B cell (primary cell): ENCODE measurements at regions not wholly inside any gene's neighbourhood (a gene's known extent, or its start where the extent isn't known, plus 50 kb on each side); places are given as distances from the start of the nearest gene placed in this dataset.

Experiments used
- ATAC-seq: fragments of 200-7000 bp; cut with Tn5 transposase; one replicate; pipeline ENCODE4 v1.10.0; 2021; ENCODE audit warnings: low read depth, mild to moderate bottlenecking, moderate number of reproducible peaks, moderate library complexity
- CTCF ChIA-PET: fragments of 350-600 bp; sonication (Branson Sonifier 250); formaldehyde crosslinking; loops from one replicate; lab custom pipeline; 2021; ENCODE audit warnings: antibody characterized with exemption, inconsistent platforms; lab: Charles Lee
- POLR2A ChIA-PET: fragments of 350-600 bp; sonication (Branson Sonifier 250); formaldehyde crosslinking; loops from one replicate; lab custom pipeline; 2021; ENCODE audit warnings: antibody characterized with exemption; lab: Charles Lee
- DNase-seq: peaks from one replicate; pipeline ENCODE4 v3.0.0; 2013
- H2AFZ ChIP-seq: 2 replicates; pipeline ENCODE4 v1.6.1; 2012; ENCODE audit warnings: mild to moderate bottlenecking, low read depth, low read length; ENCODE audit not compliant: insufficient read depth, poor library complexity, severe bottlenecking
- H3K27ac ChIP-seq, 2 donors: 1 replicate in 1 of 2; 2 replicates in 1 of 2; pipeline ENCODE4 v1.5.1; 2012 to 2013; ENCODE audit warnings: low read length in 2 of 2, mild to moderate bottlenecking in 2 of 2, moderate library complexity in 1 of 2
- H3K27me3 ChIP-seq, 4 experiments: fragments of 200-600 bp in 1 of 4; sonication (generic) in 1 of 4; replicated peaks in 1 of 4; 1 replicate in 2 of 4; 2 replicates in 2 of 4; pipeline versions ENCODE4 v1.6.1 to v1.7.0; 2013 to 2016; ENCODE audit warnings: low read length in 3 of 4, mild to moderate bottlenecking in 2 of 4, mixed read lengths in 1 of 4, moderate library complexity in 1 of 4; ENCODE audit not compliant: insufficient read depth in 4 of 4, control insufficient read depth in 3 of 4; ENCODE audit errors: control extremely low read depth in 1 of 4
- H3K36me3 ChIP-seq, 2 experiments: replicated peaks in 1 of 2; 1 replicate in 1 of 2; 2 replicates in 1 of 2; pipeline versions ENCODE4 v1.6.1 to v1.7.1; 2013; ENCODE audit warnings: low read length in 1 of 2; ENCODE audit not compliant: insufficient read depth in 2 of 2, control insufficient read depth in 1 of 2; ENCODE audit errors: control extremely low read depth in 1 of 2, extremely low read depth in 1 of 2
- H3K4me1 ChIP-seq, 2 donors: fragments of 200-600 bp in 1 of 2; sonication (generic) in 1 of 2; 1 replicate in 1 of 2; 2 replicates in 1 of 2; pipeline versions ENCODE4 v1.5.1 to v1.6.1; 2013 to 2017; ENCODE audit warnings: low read length in 2 of 2; ENCODE audit not compliant: control insufficient read depth in 2 of 2, insufficient read depth in 2 of 2
- H3K4me2 ChIP-seq: replicated peaks from 2 replicates; pipeline ENCODE3; 2012; ENCODE audit warnings: mild to moderate bottlenecking, low read depth, low read length; ENCODE audit not compliant: poor library complexity, severe bottlenecking
- H3K4me3 ChIP-seq, 5 experiments: fragments of 200-600 bp in 1 of 5; sonication (generic) in 1 of 5; 1 replicate in 3 of 5; 2 replicates in 2 of 5; pipeline versions ENCODE4 v1.5.1 to v1.7.0; 2011 to 2016; ENCODE audit warnings: low read length in 4 of 5, mild to moderate bottlenecking in 4 of 5, low read depth in 2 of 5, control low read depth in 1 of 5, moderate library complexity in 1 of 5; ENCODE audit not compliant: insufficient read depth in 1 of 5; ENCODE audit errors: control extremely low read depth in 1 of 5, extremely low read depth in 1 of 5
- H3K79me2 ChIP-seq: fragments of 200-600 bp; sonication (generic); one replicate; pipeline ENCODE4 v1.6.0; 2016; ENCODE audit warnings: low read length; ENCODE audit not compliant: control insufficient read depth, insufficient read depth
- H3K9ac ChIP-seq: fragments of 200-600 bp; sonication (generic); 2 replicates; pipeline ENCODE4 v1.6.1; 2017; ENCODE audit warnings: mild to moderate bottlenecking, low read length, moderate library complexity
- H3K9me3 ChIP-seq, 3 donors: one replicate each; pipeline versions ENCODE4 v1.6.1 to v1.7.1; 2013; ENCODE audit warnings: low read length in 2 of 3; ENCODE audit not compliant: control insufficient read depth in 2 of 3, insufficient read depth in 1 of 3; ENCODE audit errors: control extremely low read depth in 1 of 3
- H4K20me1 ChIP-seq: 2 replicates; pipeline ENCODE4 v1.6.0; 2012; ENCODE audit warnings: mild to moderate bottlenecking, low read length; ENCODE audit not compliant: insufficient read depth, control insufficient read depth, poor library complexity, severe bottlenecking
- H3K27ac Mint-ChIP-seq: one replicate; pipeline ENCODE4 v1.8.0; 2021; ENCODE audit warnings: mixed read lengths
- H3K27me3 Mint-ChIP-seq: one replicate; pipeline ENCODE4 v1.8.0; 2021; ENCODE audit warnings: mixed read lengths
- H3K4me1 Mint-ChIP-seq: one replicate; pipeline ENCODE4 v1.8.0; 2021; ENCODE audit warnings: mixed read lengths
- H3K4me3 Mint-ChIP-seq: one replicate; pipeline ENCODE4 v1.8.0; 2021; ENCODE audit warnings: mixed read lengths
- H3K9me3 Mint-ChIP-seq: one replicate; pipeline ENCODE4 v1.8.0; 2022; ENCODE audit warnings: mixed read lengths; ENCODE audit not compliant: insufficient read depth
- EZH2 ChIP-seq: IDR thresholded peaks from 2 replicates; pipeline ENCODE4 v1.6.1; 2012; ENCODE audit warnings: borderline replicate concordance, low read depth, mild to moderate bottlenecking, moderate library complexity, low read length; ENCODE audit not compliant: insufficient read depth, poor library complexity, severe bottlenecking
- WGBS: methylation state at CpG from one replicate; pipeline ENCODE4 v1.1.5; 2013; ENCODE audit warnings: missing lambda C conversion rate; ENCODE audit not compliant: insufficient coverage; 5-methylcytosine and 5-hydroxymethylcytosine counted together
- intact Hi-C: fragments of 100-400 bp; cut with micrococcal nuclease; formaldehyde crosslinking; loops from one replicate; pipeline ENCODE4 v1.10.0; 2022
- TF ChIP-seq, protein P1 (sequence below): fragments of 200-600 bp; IDR thresholded peaks from one replicate; pipeline ENCODE4 v1.8.0; 2022; ENCODE audit warnings: antibody characterized with exemption, mild to moderate bottlenecking

DNA sequence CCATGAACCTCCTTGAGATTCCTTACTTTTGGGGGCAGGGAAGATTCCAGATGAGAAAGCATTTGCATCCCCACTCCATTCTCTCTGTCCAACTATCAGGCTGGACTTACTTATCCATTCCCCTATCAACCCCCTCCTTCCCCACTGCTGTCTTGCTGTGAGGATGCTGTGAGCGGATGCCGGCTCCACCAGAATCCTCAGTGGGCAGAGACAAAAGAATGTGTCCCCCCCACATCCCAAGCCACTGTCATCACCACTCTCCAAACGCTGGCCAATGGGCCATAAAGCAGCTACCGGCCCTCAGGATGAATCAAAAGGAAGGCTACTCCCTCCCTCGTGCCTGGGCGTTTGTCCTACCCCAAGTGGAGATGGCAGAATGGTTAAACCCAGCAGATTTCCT is 173.0 kb upstream of the NTF3 start:
- Histone ChIP-seq H3K79me2 (no peaks in the 10 kb centered on the region), H3K9me3 (no peaks in the 10 kb centered on the region), H3K27me3 (no peaks in the 10 kb centered on the region), H4K20me1 (no peaks in the 10 kb centered on the region), H3K9ac (no peak overlapping the region), H3K27ac (no peak overlapping the region), H2AFZ (no peak overlapping the region), H3K4me2 (no peak overlapping the region), H3K4me1 (no peaks in the 10 kb centered on the region), H3K36me3 (no peaks in the 10 kb centered on the region), H3K4me3 (no peak overlapping the region)
- 85% methylated on average over 6 of the region's 6 CpGs for WGBS
- Mint-ChIP-seq H3K27ac (no peak overlapping the region), H3K27me3 (peaks cover 11% of the 10 kb centered on the region), H3K4me3 (no peak overlapping the region), H3K9me3 (no peaks in the 10 kb centered on the region), H3K4me1 (no peaks in the 10 kb centered on the region)
- CTCF ChIA-PET = no interaction called here
- intact Hi-C loops = no loop called here
- DNase-seq (no peak), ATAC-seq (no peak)
- no peak for TF ChIP-seq EZH2
- POLR2A ChIA-PET = no interaction called here

DNA sequence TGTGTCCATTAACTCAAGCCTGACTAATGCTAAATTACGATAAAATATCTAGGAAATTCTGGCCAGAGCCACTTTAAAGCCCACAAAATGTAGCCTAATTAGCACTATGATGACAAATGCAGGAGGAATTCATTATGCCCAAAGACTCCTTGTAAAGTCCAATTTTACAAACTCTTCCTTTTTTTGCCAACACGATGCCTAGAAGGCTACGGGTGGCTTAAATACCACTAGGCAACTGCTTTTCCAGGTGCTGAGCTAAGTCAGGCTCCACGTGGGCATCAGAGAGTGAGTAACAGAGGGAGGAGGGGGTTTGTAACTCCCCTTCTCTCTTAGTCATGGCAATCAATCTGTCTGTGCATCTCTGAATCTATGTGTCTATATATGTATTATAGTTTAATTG is 172.4 kb upstream of the NTF3 start:
- no peak overlapping the region for H3K4me3 Mint-ChIP-seq
- no peak overlapping the region for H3K4me2 ChIP-seq
- no peaks in the 10 kb centered on the region for H3K9me3 Mint-ChIP-seq
- WGBS = 86% methylated on average over 1 of the region's 4 CpGs
- H4K20me1 ChIP-seq = no peaks in the 10 kb centered on the region
- H3K9me3 ChIP-seq = no peaks in the 10 kb centered on the region
- no peak for DNase-seq
- CTCF ChIA-PET = no interaction called here
- H3K27ac ChIP-seq = no peak overlapping the region
- no peaks in the 10 kb centered on the region for H3K4me1 Mint-ChIP-seq
- no peak overlapping the region for H2AFZ ChIP-seq
- peaks cover 11% of the 10 kb centered on the region for H3K27me3 Mint-ChIP-seq
- no peak for TF ChIP-seq EZH2
- TF ChIP-seq, protein P1, sequence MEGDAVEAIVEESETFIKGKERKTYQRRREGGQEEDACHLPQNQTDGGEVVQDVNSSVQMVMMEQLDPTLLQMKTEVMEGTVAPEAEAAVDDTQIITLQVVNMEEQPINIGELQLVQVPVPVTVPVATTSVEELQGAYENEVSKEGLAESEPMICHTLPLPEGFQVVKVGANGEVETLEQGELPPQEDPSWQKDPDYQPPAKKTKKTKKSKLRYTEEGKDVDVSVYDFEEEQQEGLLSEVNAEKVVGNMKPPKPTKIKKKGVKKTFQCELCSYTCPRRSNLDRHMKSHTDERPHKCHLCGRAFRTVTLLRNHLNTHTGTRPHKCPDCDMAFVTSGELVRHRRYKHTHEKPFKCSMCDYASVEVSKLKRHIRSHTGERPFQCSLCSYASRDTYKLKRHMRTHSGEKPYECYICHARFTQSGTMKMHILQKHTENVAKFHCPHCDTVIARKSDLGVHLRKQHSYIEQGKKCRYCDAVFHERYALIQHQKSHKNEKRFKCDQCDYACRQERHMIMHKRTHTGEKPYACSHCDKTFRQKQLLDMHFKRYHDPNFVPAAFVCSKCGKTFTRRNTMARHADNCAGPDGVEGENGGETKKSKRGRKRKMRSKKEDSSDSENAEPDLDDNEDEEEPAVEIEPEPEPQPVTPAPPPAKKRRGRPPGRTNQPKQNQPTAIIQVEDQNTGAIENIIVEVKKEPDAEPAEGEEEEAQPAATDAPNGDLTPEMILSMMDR = no peak
- POLR2A ChIA-PET = no interaction called here
- H3K9ac ChIP-seq = no peak overlapping the region
- H3K4me1 ChIP-seq = no peaks in the 10 kb centered on the region
- H3K27ac Mint-ChIP-seq = no peak overlapping the region
- H3K4me3 ChIP-seq = no peak overlapping the region
- H3K79me2 ChIP-seq = no peaks in the 10 kb centered on the region
- H3K36me3 ChIP-seq = no peaks in the 10 kb centered on the region
- no peaks in the 10 kb centered on the region for H3K27me3 ChIP-seq
- no peak for ATAC-seq
- intact Hi-C loops = no loop called here
